ENCODE measurements at regions not wholly inside any gene's neighbourhood (a gene's known extent, or its start where the extent isn't known, plus 50 kb on each side); places are given as distances from the start of the nearest gene placed in this dataset.

DNA sequence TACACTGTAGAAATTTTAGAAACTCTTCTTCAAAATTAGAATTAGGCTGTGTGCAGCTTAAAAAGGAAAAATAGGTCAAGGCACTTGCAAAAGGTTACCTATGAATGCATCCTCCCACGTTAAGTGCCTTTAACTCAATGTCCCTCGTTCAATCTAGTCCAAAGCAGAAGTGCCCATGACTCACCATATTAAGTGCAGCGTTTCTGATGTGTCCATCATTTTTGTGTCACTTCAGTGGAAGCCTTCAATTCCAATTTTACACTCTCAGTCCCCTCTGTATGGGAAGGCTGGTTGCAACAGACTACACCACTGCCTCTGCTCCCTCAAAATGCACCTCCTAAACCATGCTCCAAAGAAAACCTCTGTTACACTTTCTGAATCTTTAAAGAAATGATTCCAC is 53.4 kb downstream of the FOXB1 start:
- ATAC-seq (no peak), DNase-seq (ENCODE audit: low read depth, low spot score) (no peak), FAIRE-seq (no peak)
- intact Hi-C loops (cut with micrococcal nuclease; ENCODE audit: unreplicated experiment) (no loop called here), in situ Hi-C loops (cut with MboI) (no loop called here)
- Histone ChIP-seq H4K20me1 (ENCODE audit: control insufficient read depth, insufficient read depth) (no peaks in the 10 kb centered on the region), H3K36me3 (ENCODE audit: control insufficient read depth in 2 of 2, insufficient read depth in 2 of 2, low read length in 1 of 2) (no peaks in the 10 kb centered on the region), H3K4me1 (ENCODE audit: control insufficient read depth, insufficient read depth, low read length) (no peaks in the 10 kb centered on the region), H3K27me3 (replicated peaks in 1 of 2; ENCODE audit: control insufficient read depth in 2 of 2, insufficient read depth in 2 of 2, low read length in 1 of 2) (no peaks in the 10 kb centered on the region), H2AFZ (ENCODE audit: control insufficient read depth, low read depth, low read length) (no peak overlapping the region), H3K9me3 (replicated peaks; ENCODE audit: control insufficient read depth, insufficient read depth, low read length) (no peaks in the 10 kb centered on the region; the same call in 2 of the 3 replicates), H3K4me2 (ENCODE audit: control insufficient read depth, insufficient read depth) (no peak overlapping the region), H3K27ac (ENCODE audit: control insufficient read depth, insufficient read depth) (no peak overlapping the region), H3K79me2 (ENCODE audit: control insufficient read depth, insufficient read depth, low read length) (no peaks in the 10 kb centered on the region), H3K9ac (ENCODE audit: control insufficient read depth, insufficient read depth, low read length) (no peak overlapping the region), H3K4me3 (no peak overlapping the region)
- no TSS peak for BruUV-seq (replicated peaks)
- TF ChIP-seq KAT2A (conservative IDR thresholded peaks at IDR 0.05; ENCODE audit: control insufficient read depth, low read depth, low read length), result no peak
- no peak for TF ChIP-seq RAD21 (IDR thresholded peaks at IDR 0.05; ENCODE audit: insufficient read depth, low read depth, low read length)
- TF ChIP-seq ZBTB33 (IDR thresholded peaks at IDR 0.05), result no peak
- no peak for TF ChIP-seq FOXK2 (IDR thresholded peaks at IDR 0.05)
- TF ChIP-seq ZNF274 (IDR thresholded peaks at IDR 0.05; ENCODE audit: insufficient read depth, insufficient read length), result no peak
- TF ChIP-seq SMARCA5 (IDR thresholded peaks at IDR 0.05), result no peak
- SMC1A ChIA-PET (ENCODE audit: uncharacterized antibody, unreplicated experiment), result interaction anchor here (0.8 to 0.9 kb wide), 2 partner anchors 14 to 30 kb away, joined by 3 read pairs; no protein-coding TSS in a partner anchor
- RAD21 ChIA-PET (ENCODE audit: unreplicated experiment), result no interaction called here
- CTCF ChIA-PET, result no interaction called here
- POLR2A ChIA-PET, result no interaction called here
- 0% methylated on average over 3 of the region's 3 CpGs for WGBS (ENCODE audit: insufficient coverage, insufficient replicate concordance, low lambda C conversion rate, missing lambda C conversion rate)

DNA sequence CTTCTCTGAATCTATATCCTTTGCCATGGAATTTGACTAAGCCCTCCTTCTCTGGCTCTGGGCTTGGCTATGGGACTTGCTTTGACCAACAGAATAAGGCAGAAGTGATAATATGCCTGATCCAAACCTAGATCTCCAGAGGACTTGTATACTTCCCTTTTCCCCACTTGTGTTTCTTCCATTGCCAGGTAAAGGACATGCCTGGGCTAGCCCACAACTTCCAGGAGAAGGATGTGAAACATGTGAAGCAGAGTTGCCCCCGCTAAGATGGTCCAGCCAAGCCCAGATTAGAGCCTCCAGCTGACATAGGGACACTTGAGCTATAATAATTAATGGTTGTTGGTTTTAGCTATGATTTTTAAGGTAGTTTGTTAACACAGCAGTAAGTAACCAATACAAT is 55.1 kb downstream of the FOXB1 start:
- ChIA-PET POLR2A (no interaction called here), SMC1A (ENCODE audit: uncharacterized antibody, unreplicated experiment) (interaction anchor here (0.6 kb wide), 1 partner anchor 189 kb away, joined by 3 read pairs; no protein-coding TSS in a partner anchor), RAD21 (ENCODE audit: unreplicated experiment) (no interaction called here), CTCF (interaction anchor here (0.9 kb wide), 1 partner anchor 137 kb away, joined by 3 read pairs; no protein-coding TSS in a partner anchor)
- H3K27me3 ChIP-seq (replicated peaks in 1 of 2; ENCODE audit: control insufficient read depth in 2 of 2, insufficient read depth in 2 of 2, low read length in 1 of 2), result no peaks in the 10 kb centered on the region
- DNase-seq (ENCODE audit: low read depth, low spot score) (no peak), ATAC-seq (no peak), FAIRE-seq (no peak)
- H3K79me2 ChIP-seq (ENCODE audit: control insufficient read depth, insufficient read depth, low read length), result no peaks in the 10 kb centered on the region
- intact Hi-C loops (cut with micrococcal nuclease; ENCODE audit: unreplicated experiment) (no loop called here), in situ Hi-C loops (cut with MboI) (no loop called here)
- no peak overlapping the region for H2AFZ ChIP-seq (ENCODE audit: control insufficient read depth, low read depth, low read length)
- H3K27ac ChIP-seq (ENCODE audit: control insufficient read depth, insufficient read depth), result no peak overlapping the region
- H4K20me1 ChIP-seq (ENCODE audit: control insufficient read depth, insufficient read depth), result no peaks in the 10 kb centered on the region
- no peaks in the 10 kb centered on the region for H3K36me3 ChIP-seq (ENCODE audit: control insufficient read depth in 2 of 2, insufficient read depth in 2 of 2, low read length in 1 of 2)
- no peak overlapping the region for H3K9ac ChIP-seq (ENCODE audit: control insufficient read depth, insufficient read depth, low read length)
- H3K4me3 ChIP-seq, result no peak overlapping the region
- no TSS peak for BruUV-seq (replicated peaks)
- no peaks in the 10 kb centered on the region; the same call in 2 of the 3 replicates for H3K9me3 ChIP-seq (replicated peaks; ENCODE audit: control insufficient read depth, insufficient read depth, low read length)
- H3K4me1 ChIP-seq (ENCODE audit: control insufficient read depth, insufficient read depth, low read length), result no peaks in the 10 kb centered on the region
- no peak overlapping the region for H3K4me2 ChIP-seq (ENCODE audit: control insufficient read depth, insufficient read depth)
- 0% methylated on average over 1 of the region's 1 CpG for WGBS (ENCODE audit: insufficient coverage, insufficient replicate concordance, low lambda C conversion rate, missing lambda C conversion rate)
- TF ChIP-seq BHLHE40 (IDR thresholded peaks at IDR 0.05; ENCODE audit: borderline replicate concordance in 1 of 2, low read depth in 2 of 2, low read length in 1 of 2) (no peak), MTA3 (IDR thresholded peaks at IDR 0.05; ENCODE audit: borderline replicate concordance, low read length) (no peak), SREBF2 (IDR thresholded peaks at IDR 0.05; ENCODE audit: low read length) (no peak), ZNF384 (IDR thresholded peaks at IDR 0.05; ENCODE audit: borderline replicate concordance, low read depth, low read length) (no peak), RUNX3 (IDR thresholded peaks at IDR 0.05; ENCODE audit: low read length) (no peak), REST (IDR thresholded peaks at IDR 0.05; ENCODE audit: low read depth, low read length) (no peak), RFX5 (IDR thresholded peaks at IDR 0.05; ENCODE audit: low read depth, low read length) (no peak), CHD4 (IDR thresholded peaks at IDR 0.05) (no peak), FOXK2 (IDR thresholded peaks at IDR 0.05) (no peak)

All from GM12878 (cell line).